Stimulated activated CD4-positive, alpha-beta T cell treated with anti-CD3 and anti-CD28 coated beads, Interleukin-2, amount 100 ng/mL, for 48 hours (primary cell): ENCODE measurements at regions not wholly inside any gene's neighbourhood (a gene's known extent, or its start where the extent isn't known, plus 50 kb on each side); places are given as distances from the start of the nearest gene placed in this dataset.

Experiments
- DNase-seq, 2 donors: peaks; one replicate each; pipeline ENCODE4 v3.0.0-alpha.2; 2020

DNA sequence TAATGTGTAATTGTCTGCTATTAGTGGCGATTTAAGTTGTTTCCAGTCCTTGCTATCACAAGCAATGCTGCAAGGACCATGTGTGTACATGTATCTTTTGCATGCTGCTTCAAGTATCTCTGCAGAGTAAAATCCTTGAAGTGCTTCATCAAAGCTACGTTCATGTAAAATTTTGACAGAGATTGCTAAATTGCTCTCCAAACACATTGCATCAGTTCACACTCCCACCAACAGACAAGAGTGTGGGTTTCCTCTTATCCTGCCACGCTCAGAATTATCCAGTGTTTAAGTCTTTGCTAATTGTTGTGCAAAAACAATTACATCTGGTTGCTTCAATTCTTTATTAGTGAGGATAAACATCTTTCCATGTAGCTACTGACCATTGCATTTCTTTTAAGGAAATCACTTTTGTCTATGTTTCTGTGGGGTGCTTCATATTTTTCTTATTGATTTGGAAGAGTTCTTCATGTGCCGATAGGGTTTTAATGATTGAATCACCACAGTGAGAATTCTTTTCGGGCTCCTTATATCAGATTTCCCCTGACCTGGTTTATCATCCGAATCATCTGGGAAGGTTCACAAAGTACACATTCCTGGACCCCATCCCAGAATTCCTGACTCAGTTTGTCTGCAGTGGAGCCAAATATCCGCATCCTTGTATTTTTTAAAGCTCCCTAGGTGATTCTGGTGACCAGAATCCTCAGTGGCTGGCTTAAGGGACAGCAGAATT is 56.3 kb upstream of the GALNT2 start:
- no peak for DNase-seq

DNA sequence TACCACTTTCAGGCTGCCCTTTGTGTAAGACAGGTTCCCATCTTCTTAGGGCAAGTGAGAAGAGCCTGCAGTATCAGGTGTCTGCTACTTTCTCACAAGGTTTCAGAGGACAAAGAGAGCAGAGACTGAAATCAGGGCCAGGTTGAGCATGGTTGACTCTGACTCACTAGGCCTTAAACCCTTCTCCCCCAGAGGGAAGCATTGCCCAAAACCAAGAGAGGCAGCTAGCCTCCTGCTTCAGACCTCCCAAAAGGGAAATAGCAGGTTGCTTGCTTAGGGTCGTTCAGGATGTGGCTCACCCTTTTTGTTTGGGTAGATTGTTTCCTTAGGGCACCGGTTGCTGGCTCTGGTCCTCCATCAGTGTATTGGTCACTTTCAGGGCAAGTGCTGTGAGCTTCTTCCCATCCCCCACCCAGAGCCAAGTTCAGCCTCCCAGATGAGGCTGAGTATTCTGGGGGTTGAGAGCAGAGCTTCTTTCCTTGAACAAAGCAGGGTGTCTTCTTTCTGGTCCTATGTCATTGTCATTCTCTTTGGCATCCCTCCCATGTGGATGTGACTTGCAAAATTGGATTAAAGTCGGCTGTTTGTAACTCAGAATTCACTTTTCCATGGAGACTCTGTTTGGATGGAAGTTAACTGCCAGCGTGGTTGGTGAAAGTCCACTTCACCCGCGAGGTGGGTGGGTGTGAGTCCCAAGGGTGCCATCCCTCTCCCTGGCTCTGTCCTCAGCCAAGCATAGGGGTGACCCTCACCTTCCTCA is 55.5 kb upstream of the GALNT2 start:
- no peak for DNase-seq

DNA sequence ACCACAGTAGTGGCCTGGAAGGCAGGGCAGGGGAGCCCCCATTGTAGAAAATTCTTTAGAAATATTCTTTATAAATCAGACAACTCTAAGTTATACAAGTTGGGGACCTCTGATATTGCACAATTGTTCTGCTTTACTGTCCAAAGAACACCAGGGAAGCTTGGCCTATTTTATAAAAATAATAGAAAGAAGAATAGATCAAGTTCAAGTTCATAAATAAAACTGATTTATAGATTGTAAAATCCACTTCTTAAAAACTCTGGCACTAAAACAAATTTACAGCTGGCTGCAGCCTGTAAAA is 55.0 kb upstream of the GALNT2 start:
- no peak for DNase-seq

DNA sequence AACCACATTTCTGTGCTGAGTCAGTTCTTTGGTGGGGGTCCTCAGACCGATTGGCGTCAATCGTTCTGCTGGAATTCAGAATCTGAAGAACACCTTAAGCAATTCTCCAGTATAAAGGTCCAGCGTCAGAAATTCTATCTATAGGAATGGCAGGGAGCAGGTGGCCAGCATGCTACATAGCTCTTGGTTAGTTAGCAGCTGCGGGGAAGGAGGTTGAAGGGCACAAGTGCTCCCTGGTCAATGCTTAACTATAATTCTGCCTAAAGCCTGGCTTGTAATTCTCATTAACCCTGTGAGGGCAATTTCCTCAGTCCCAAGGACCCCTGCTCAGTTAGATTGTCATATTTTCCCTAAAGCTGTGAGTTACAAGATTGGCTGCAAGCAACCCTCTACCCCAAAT is 54.3 kb upstream of the GALNT2 start:
- DNase-seq: no peak

DNA sequence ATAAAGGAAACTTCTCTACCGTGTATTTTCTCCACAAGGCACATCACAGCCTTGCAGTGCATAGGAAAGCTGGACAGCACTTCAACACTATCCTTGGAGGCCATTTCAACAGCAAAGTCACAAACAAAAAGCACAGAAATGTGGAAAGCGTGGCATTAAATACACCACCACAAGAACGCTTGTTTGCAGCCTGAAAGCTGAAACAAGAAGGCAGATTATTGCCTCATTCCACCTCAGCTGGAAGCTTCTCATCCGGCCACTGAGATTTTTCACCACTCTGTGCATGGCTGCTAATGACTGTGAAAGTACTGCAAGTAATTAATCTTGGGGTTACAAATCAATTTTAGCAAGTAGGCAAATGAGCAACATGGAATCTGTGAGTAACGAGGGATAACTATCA is 50.9 kb upstream of the GALNT2 start:
- DNase-seq: no peak
